Liver (tissue), 8 donors: ENCODE measurements at regions not wholly inside any gene's neighbourhood (a gene's known extent, or its start where the extent isn't known, plus 50 kb on each side); places are given as distances from the start of the nearest gene placed in this dataset.

Source experiments
- DNase-seq: peaks from one replicate; pipeline ENCODE4 v3.0.0-alpha.2; 2017; ENCODE audit warnings: low spot score
- H3K27ac ChIP-seq, 2 donors: one replicate each; pipeline ENCODE4 v1.7.0; 2013; ENCODE audit warnings: inconsistent platforms in 2 of 2, low read length in 2 of 2, control low read depth in 1 of 2, low read depth in 1 of 2, mild to moderate bottlenecking in 1 of 2
- H3K27me3 ChIP-seq, 4 donors: one replicate each; pipeline versions ENCODE4 v1.6.1 to v1.7.0; 2013; ENCODE audit warnings: low read length in 3 of 4, inconsistent platforms in 1 of 4, mild to moderate bottlenecking in 1 of 4, moderate library complexity in 1 of 4; ENCODE audit not compliant: control insufficient read depth in 4 of 4, insufficient read depth in 4 of 4
- H3K36me3 ChIP-seq, 4 donors: one replicate each; pipeline versions ENCODE4 v1.6.1 to v1.7.0; 2013; ENCODE audit warnings: low read length in 3 of 4, mild to moderate bottlenecking in 3 of 4, low read depth in 1 of 4, moderate library complexity in 1 of 4; ENCODE audit not compliant: control insufficient read depth in 4 of 4, insufficient read depth in 3 of 4
- H3K4me1 ChIP-seq, 4 donors: one replicate each; pipeline versions ENCODE4 v1.6.1 to v1.7.0; 2013; ENCODE audit warnings: low read length in 3 of 4, mild to moderate bottlenecking in 3 of 4, moderate library complexity in 1 of 4; ENCODE audit not compliant: control insufficient read depth in 4 of 4, insufficient read depth in 4 of 4
- H3K4me3 ChIP-seq, 3 donors: one replicate each; pipeline versions ENCODE4 v1.6.1 to v1.7.0; 2013; ENCODE audit warnings: low read length in 3 of 3, control low read depth in 1 of 3, low read depth in 1 of 3, mild to moderate bottlenecking in 1 of 3
- H3K9ac ChIP-seq, 2 donors: one replicate each; pipeline ENCODE4 v1.7.0; 2013; ENCODE audit warnings: low read length in 2 of 2, mild to moderate bottlenecking in 2 of 2, moderate library complexity in 2 of 2, control low read depth in 1 of 2, low read depth in 1 of 2
- H3K9me3 ChIP-seq, 4 donors: one replicate each; pipeline versions ENCODE4 v1.6.1 to v1.7.0; 2013; ENCODE audit warnings: low read length in 3 of 4; ENCODE audit not compliant: control insufficient read depth in 4 of 4
- CTCF ChIP-seq: fragments of 150-350 bp; IDR thresholded peaks from 2 replicates; pipeline ENCODE4 v1.5.1; 2017; ENCODE audit warnings: improper control_type of control experiment, low read depth, low read length; ENCODE audit not compliant: missing input control
- EGR1 ChIP-seq, 2 donors: IDR thresholded peaks; 2 replicates each; pipeline ENCODE4 v1.6.1; 2016 to 2018; ENCODE audit warnings: antibody characterized with exemption in 2 of 2, low read depth in 2 of 2
- FOXA1 ChIP-seq: IDR thresholded peaks from 2 replicates; pipeline ENCODE4 v1.6.1; 2016; ENCODE audit warnings: antibody characterized with exemption
- FOXA2 ChIP-seq: IDR thresholded peaks from 2 replicates; pipeline ENCODE4 v1.6.1; 2016; ENCODE audit warnings: antibody characterized with exemption
- GABPA ChIP-seq, 2 donors: IDR thresholded peaks in 1 of 2; conservative IDR thresholded peaks in 1 of 2; 2 replicates each; pipeline ENCODE4 v1.6.1; 2016; ENCODE audit warnings: antibody characterized with exemption in 2 of 2, mild to moderate bottlenecking in 1 of 2, moderate library complexity in 1 of 2
- HNF4G ChIP-seq: IDR thresholded peaks from 2 replicates; pipeline ENCODE4 v1.6.1; 2016; ENCODE audit warnings: antibody characterized with exemption
- JUND ChIP-seq, 2 donors: IDR thresholded peaks; 2 replicates each; pipeline ENCODE4 v1.6.1; 2016; ENCODE audit warnings: antibody characterized with exemption in 2 of 2
- NR2F2 ChIP-seq: IDR thresholded peaks from 2 replicates; pipeline ENCODE4 v1.6.1; 2016; ENCODE audit warnings: antibody characterized with exemption
- RAD21 ChIP-seq, 2 donors: IDR thresholded peaks; 2 replicates each; pipeline ENCODE4 v1.6.1; 2016; ENCODE audit warnings: antibody characterized with exemption in 2 of 2, mild to moderate bottlenecking in 2 of 2
- REST ChIP-seq: IDR thresholded peaks from 2 replicates; pipeline ENCODE4 v1.6.1; 2016; ENCODE audit warnings: antibody characterized with exemption, mild to moderate bottlenecking
- SP1 ChIP-seq: IDR thresholded peaks from 2 replicates; pipeline ENCODE4 v1.6.1; 2018; ENCODE audit warnings: antibody characterized with exemption, mild to moderate bottlenecking
- TAF1 ChIP-seq: conservative IDR thresholded peaks from 2 replicates; pipeline ENCODE4 v1.6.1; 2016; ENCODE audit warnings: antibody characterized with exemption, mild to moderate bottlenecking
- YY1 ChIP-seq: IDR thresholded peaks from 2 replicates; pipeline ENCODE4 v1.6.1; 2016; ENCODE audit warnings: antibody characterized with exemption, mild to moderate bottlenecking
- ZBTB33 ChIP-seq: IDR thresholded peaks from 2 replicates; pipeline ENCODE4 v1.6.1; 2016; ENCODE audit warnings: antibody characterized with exemption
- WGBS: extraction: QIAGEN DNeasy Blood & Tissue Kit; methylation state at CpG from one replicate; pipeline ENCODE4 v1.1.7; 2013; 5-methylcytosine and 5-hydroxymethylcytosine counted together
- TF ChIP-seq, protein P1 (sequence below): IDR thresholded peaks from 2 replicates; pipeline ENCODE4 v1.6.1; 2016; ENCODE audit warnings: antibody characterized with exemption
- TF ChIP-seq, protein P2 (sequence below): IDR thresholded peaks from 2 replicates; pipeline ENCODE4 v1.6.1; 2016; ENCODE audit warnings: antibody characterized with exemption
- donor health status: healthy.
- donor health status: healthy.
- donor health status: healthy.
- donor health status: healthy.
- donor health status: healthy.

- TF ChIP-seq CTCF (no peak), RAD21 (IDR thresholded peaks at IDR 0.05) (no peak)
Measured at GRCh38 chr5:130708754-130709153, 456.3 kb downstream of the HINT1 start (continued).

- WGBS, result 73% methylated on average over 5 of the region's 5 CpGs
- TF ChIP-seq RAD21 (IDR thresholded peaks at IDR 0.05) (no peak), SP1 (no peak), JUND (IDR thresholded peaks at IDR 0.05) (no peak), FOXA2 (no peak), GABPA (IDR thresholded peaks at IDR 0.05 in 1 of 2, conservative IDR thresholded peaks at IDR 0.05 in 1 of 2) (no peak)
Measured at GRCh38 chr5:130706696-130707095, 458.4 kb downstream of the HINT1 start.

GRCh38 chr5:130705368-130705767, 459.7 kb downstream of the HINT1 start:
- Histone ChIP-seq H3K9me3 (no peaks in the 10 kb centered on the region), H3K4me3 (no peak overlapping the region), H3K36me3 (no peaks in the 10 kb centered on the region), H3K27ac (no peak overlapping the region), H3K9ac (no peak overlapping the region), H3K4me1 (no peaks in the 10 kb centered on the region), H3K27me3 (no peaks in the 10 kb centered on the region)
- 76% methylated on average over 2 of the region's 2 CpGs for WGBS
- TF ChIP-seq NR2F2, result no peak
- no peak for TF ChIP-seq JUND (IDR thresholded peaks at IDR 0.05)
- TF ChIP-seq ZBTB33, result no peak
- no peak for TF ChIP-seq FOXA1
- no peak for TF ChIP-seq HNF4G
- no peak for TF ChIP-seq TAF1
- TF ChIP-seq, protein P1, sequence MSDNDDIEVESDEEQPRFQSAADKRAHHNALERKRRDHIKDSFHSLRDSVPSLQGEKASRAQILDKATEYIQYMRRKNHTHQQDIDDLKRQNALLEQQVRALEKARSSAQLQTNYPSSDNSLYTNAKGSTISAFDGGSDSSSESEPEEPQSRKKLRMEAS, result no peak
- no peak for TF ChIP-seq REST
- no peak for TF ChIP-seq EGR1 (IDR thresholded peaks at IDR 0.05; ENCODE audit: low read depth in 2 of 2)
- TF ChIP-seq, protein P2, sequence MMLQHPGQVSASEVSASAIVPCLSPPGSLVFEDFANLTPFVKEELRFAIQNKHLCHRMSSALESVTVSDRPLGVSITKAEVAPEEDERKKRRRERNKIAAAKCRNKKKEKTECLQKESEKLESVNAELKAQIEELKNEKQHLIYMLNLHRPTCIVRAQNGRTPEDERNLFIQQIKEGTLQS, result no peak
- TF ChIP-seq CTCF, result no peak
- no peak for TF ChIP-seq FOXA2
- no peak for TF ChIP-seq GABPA (IDR thresholded peaks at IDR 0.05 in 1 of 2, conservative IDR thresholded peaks at IDR 0.05 in 1 of 2)
- no peak for TF ChIP-seq YY1
- no peak for DNase-seq

More at GRCh38 chr5:130706696-130707095, 458.4 kb downstream of the HINT1 start:
- no peaks in the 10 kb centered on the region for H3K27me3 ChIP-seq
- DNase-seq, result no peak
- H3K4me3 ChIP-seq, result no peak overlapping the region
- no peaks in the 10 kb centered on the region for H3K4me1 ChIP-seq
- H3K9me3 ChIP-seq, result no peaks in the 10 kb centered on the region
- no peak overlapping the region for H3K27ac ChIP-seq
- no peak overlapping the region for H3K9ac ChIP-seq
- no peaks in the 10 kb centered on the region for H3K36me3 ChIP-seq
